HepG2 (cell line): ENCODE measurements at regions not wholly inside any gene's neighbourhood (a gene's known extent, or its start where the extent isn't known, plus 50 kb on each side); places are given as distances from the start of the nearest gene placed in this dataset.

Experiments
- DNMT1 ChIP-seq: sonication (generic); formaldehyde crosslinking; IDR thresholded peaks from 2 replicates; pipeline ENCODE4 v1.5.1; 2020; ENCODE audit warnings: mild to moderate bottlenecking, missing genetic modification reagents
- HNRNPUL1 ChIP-seq: fragments of 200-400 bp; formaldehyde crosslinking; IDR thresholded peaks from 2 replicates; pipeline ENCODE4 v1.6.1; 2017; ENCODE audit warnings: low read depth, mild to moderate bottlenecking, low read length, moderate library complexity
- ISL2 ChIP-seq: sonication (generic); formaldehyde crosslinking; IDR thresholded peaks from 2 replicates; pipeline ENCODE4 v1.5.0; 2020; ENCODE audit warnings: missing genetic modification reagents
- NR2C2 ChIP-seq: sonication (generic); formaldehyde crosslinking; IDR thresholded peaks from 2 replicates; pipeline ENCODE4 v1.4.0; 2020; ENCODE audit warnings: missing genetic modification reagents, mild to moderate bottlenecking, moderate library complexity, borderline replicate concordance
- PPARG ChIP-seq: conservative IDR thresholded peaks from 2 replicates; pipeline ENCODE4 v1.6.1; 2016; ENCODE audit warnings: missing biosample characterization, missing genetic modification reagents
- RCOR2 ChIP-seq: IDR thresholded peaks from 2 replicates; pipeline ENCODE4 v1.6.1; 2016; ENCODE audit warnings: missing biosample characterization, missing genetic modification reagents
- SOX6 ChIP-seq, 2 experiments: fragments of 450-650 bp in 1 of 2; sonication (generic) in 1 of 2; formaldehyde crosslinking in 1 of 2; IDR thresholded peaks; 2 replicates each; pipeline versions ENCODE4 v1.4.0 to v1.6.1; 2017 to 2020; ENCODE audit warnings: antibody characterized with exemption in 1 of 2, mild to moderate bottlenecking in 1 of 2, missing genetic modification reagents in 1 of 2
- TRIM24 ChIP-seq: sonication (generic); formaldehyde crosslinking; IDR thresholded peaks from 2 replicates; pipeline ENCODE4 v1.8.0; 2022; ENCODE audit warnings: mild to moderate bottlenecking, missing genetic modification reagents
- ZBTB20 ChIP-seq: sonication (generic); formaldehyde crosslinking; IDR thresholded peaks from 2 replicates; pipeline ENCODE4 v1.8.1; 2023; ENCODE audit warnings: missing genetic modification reagents, low read depth, mild to moderate bottlenecking, borderline replicate concordance
- ZFP36 ChIP-seq: fragments of 150-350 bp; IDR thresholded peaks from 2 replicates; pipeline ENCODE4 v1.6.1; 2018; ENCODE audit warnings: borderline replicate concordance, low read length, low read depth; ENCODE audit not compliant: partially characterized antibody
- ZMYM2 ChIP-seq: sonication (generic); formaldehyde crosslinking; IDR thresholded peaks from 2 replicates; pipeline ENCODE4 v1.8.0; 2022; ENCODE audit warnings: mild to moderate bottlenecking, missing genetic modification reagents
- ZMYM3 ChIP-seq: sonication (generic); formaldehyde crosslinking; IDR thresholded peaks from 2 replicates; pipeline ENCODE4 v1.5.1; 2020; ENCODE audit warnings: mild to moderate bottlenecking, missing genetic modification reagents
- ZNF124 ChIP-seq: sonication (generic); formaldehyde crosslinking; IDR thresholded peaks from 2 replicates; pipeline ENCODE4 v1.4.0; 2020; ENCODE audit warnings: missing genetic modification reagents
- ZNF431 ChIP-seq: sonication (generic); formaldehyde crosslinking; IDR thresholded peaks from 2 replicates; pipeline ENCODE4 v1.9.0; 2022; ENCODE audit warnings: missing genetic modification reagents, low read depth, mild to moderate bottlenecking, borderline replicate concordance
- ZZZ3 ChIP-seq: sonication (generic); formaldehyde crosslinking; IDR thresholded peaks from 2 replicates; pipeline ENCODE4 v1.4.0; 2020; ENCODE audit warnings: missing genetic modification reagents, mild to moderate bottlenecking, borderline replicate concordance
- TF ChIP-seq, protein P1 (sequence below): sonication (generic); formaldehyde crosslinking; IDR thresholded peaks from 2 replicates; pipeline ENCODE4 v1.4.0; 2020; ENCODE audit warnings: missing genetic modification reagents, borderline replicate concordance
- TF ChIP-seq, protein P2 (sequence below): sonication (generic); formaldehyde crosslinking; IDR thresholded peaks from 2 replicates; pipeline ENCODE4 v1.8.0; 2022; ENCODE audit warnings: mild to moderate bottlenecking, missing genetic modification reagents; ENCODE audit not compliant: insufficient replicate concordance
- TF ChIP-seq, protein P3 (sequence below): IDR thresholded peaks from 2 replicates; pipeline ENCODE4 v1.6.1; 2016; ENCODE audit warnings: mild to moderate bottlenecking
- TF ChIP-seq, protein P4 (sequence below): sonication (generic); formaldehyde crosslinking; IDR thresholded peaks from 2 replicates; pipeline ENCODE4 v1.5.1; 2020; ENCODE audit warnings: mild to moderate bottlenecking, missing genetic modification reagents

DNA sequence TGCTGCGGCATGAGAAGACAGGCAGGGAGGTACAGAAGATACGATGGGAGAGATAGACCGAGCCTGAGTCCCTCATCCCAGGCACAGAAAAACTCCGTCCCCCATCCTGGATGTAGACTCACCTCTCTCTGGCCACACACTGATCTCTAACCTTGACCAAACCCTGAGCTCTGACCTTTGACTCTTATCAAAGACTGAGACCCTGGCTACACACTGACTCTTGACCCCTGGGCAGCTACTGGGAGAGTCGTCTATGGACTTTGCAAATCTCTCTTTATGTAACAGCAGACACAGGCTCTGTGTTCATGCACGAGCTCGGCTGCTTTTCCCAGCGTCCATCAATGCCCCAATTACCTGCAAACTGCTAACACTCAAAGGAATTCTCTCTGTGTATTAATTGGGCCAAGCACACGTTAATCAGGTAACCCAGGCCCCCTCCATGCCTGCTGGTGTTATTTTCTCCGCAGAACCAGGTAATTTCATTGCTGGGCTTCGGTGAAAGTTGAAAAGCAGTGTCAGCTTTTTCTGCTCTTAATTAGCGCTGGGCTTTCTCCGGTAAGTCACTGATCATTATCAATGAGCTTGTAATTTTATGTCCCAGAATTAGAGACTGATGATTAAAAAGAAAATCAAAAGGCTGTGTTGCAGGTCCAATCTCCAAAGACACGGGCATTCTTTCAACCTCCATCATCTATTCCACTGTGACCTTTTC lies 179.4 kb upstream of the NLRP1 start (continued):
- no peak for TF ChIP-seq ZNF431 (CRISPR knock-in tag)
- TF ChIP-seq NR2C2 = peak; percentile 93
- TF ChIP-seq RCOR2 (CRISPR knock-in tag) = peak; percentile 68
- TF ChIP-seq ISL2 (CRISPR knock-in tag) = peak; percentile 69
- no peak for TF ChIP-seq HNRNPUL1
- TF ChIP-seq, protein P1, sequence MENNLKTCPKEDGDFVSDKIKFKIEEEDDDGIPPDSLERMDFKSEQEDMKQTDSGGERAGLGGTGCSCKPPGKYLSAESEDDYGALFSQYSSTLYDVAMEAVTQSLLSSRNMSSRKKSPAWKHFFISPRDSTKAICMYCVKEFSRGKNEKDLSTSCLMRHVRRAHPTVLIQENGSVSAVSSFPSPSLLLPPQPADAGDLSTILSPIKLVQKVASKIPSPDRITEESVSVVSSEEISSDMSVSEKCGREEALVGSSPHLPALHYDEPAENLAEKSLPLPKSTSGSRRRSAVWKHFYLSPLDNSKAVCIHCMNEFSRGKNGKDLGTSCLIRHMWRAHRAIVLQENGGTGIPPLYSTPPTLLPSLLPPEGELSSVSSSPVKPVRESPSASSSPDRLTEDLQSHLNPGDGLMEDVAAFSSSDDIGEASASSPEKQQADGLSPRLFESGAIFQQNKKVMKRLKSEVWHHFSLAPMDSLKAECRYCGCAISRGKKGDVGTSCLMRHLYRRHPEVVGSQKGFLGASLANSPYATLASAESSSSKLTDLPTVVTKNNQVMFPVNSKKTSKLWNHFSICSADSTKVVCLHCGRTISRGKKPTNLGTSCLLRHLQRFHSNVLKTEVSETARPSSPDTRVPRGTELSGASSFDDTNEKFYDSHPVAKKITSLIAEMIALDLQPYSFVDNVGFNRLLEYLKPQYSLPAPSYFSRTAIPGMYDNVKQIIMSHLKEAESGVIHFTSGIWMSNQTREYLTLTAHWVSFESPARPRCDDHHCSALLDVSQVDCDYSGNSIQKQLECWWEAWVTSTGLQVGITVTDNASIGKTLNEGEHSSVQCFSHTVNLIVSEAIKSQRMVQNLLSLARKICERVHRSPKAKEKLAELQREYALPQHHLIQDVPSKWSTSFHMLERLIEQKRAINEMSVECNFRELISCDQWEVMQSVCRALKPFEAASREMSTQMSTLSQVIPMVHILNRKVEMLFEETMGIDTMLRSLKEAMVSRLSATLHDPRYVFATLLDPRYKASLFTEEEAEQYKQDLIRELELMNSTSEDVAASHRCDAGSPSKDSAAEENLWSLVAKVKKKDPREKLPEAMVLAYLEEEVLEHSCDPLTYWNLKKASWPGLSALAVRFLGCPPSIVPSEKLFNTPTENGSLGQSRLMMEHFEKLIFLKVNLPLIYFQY = 0 out of 2 replicates have a peak, but pooled peaks have one; percentile 21
- TF ChIP-seq ZMYM3 (CRISPR knock-in tag) = peak; percentile 89
- TF ChIP-seq, protein P2, sequence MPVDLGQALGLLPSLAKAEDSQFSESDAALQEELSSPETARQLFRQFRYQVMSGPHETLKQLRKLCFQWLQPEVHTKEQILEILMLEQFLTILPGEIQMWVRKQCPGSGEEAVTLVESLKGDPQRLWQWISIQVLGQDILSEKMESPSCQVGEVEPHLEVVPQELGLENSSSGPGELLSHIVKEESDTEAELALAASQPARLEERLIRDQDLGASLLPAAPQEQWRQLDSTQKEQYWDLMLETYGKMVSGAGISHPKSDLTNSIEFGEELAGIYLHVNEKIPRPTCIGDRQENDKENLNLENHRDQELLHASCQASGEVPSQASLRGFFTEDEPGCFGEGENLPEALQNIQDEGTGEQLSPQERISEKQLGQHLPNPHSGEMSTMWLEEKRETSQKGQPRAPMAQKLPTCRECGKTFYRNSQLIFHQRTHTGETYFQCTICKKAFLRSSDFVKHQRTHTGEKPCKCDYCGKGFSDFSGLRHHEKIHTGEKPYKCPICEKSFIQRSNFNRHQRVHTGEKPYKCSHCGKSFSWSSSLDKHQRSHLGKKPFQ = no peak
- TF ChIP-seq ZNF124 (CRISPR knock-in tag) = 0 out of 2 replicates have a peak, but pooled peaks have one; percentile 38
- TF ChIP-seq ZFP36 = no peak
- TF ChIP-seq DNMT1 (CRISPR knock-in tag) = no peak
- TF ChIP-seq SOX6 (IDR thresholded peaks at IDR 0.05) = no peak
- peak; percentile 85 for TF ChIP-seq SOX6 (CRISPR knock-in tag; IDR thresholded peaks at IDR 0.05)
- TF ChIP-seq ZZZ3 = no peak
- peak; percentile 67; the same call in 1 of the 2 replicates for TF ChIP-seq TRIM24 (CRISPR knock-in tag)
- peak; percentile 94 for TF ChIP-seq ZMYM2
- TF ChIP-seq, protein P3, sequence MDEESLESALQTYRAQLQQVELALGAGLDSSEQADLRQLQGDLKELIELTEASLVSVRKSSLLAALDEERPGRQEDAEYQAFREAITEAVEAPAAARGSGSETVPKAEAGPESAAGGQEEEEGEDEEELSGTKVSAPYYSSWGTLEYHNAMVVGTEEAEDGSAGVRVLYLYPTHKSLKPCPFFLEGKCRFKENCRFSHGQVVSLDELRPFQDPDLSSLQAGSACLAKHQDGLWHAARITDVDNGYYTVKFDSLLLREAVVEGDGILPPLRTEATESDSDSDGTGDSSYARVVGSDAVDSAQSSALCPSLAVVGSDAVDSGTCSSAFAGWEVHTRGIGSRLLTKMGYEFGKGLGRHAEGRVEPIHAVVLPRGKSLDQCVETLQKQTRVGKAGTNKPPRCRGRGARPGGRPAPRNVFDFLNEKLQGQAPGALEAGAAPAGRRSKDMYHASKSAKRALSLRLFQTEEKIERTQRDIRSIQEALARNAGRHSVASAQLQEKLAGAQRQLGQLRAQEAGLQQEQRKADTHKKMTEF (CRISPR knock-in tag) = peak; percentile 75
- TF ChIP-seq PPARG (CRISPR knock-in tag) = peak; percentile 79; the same call in 1 of the 2 replicates
- TF ChIP-seq, protein P4, sequence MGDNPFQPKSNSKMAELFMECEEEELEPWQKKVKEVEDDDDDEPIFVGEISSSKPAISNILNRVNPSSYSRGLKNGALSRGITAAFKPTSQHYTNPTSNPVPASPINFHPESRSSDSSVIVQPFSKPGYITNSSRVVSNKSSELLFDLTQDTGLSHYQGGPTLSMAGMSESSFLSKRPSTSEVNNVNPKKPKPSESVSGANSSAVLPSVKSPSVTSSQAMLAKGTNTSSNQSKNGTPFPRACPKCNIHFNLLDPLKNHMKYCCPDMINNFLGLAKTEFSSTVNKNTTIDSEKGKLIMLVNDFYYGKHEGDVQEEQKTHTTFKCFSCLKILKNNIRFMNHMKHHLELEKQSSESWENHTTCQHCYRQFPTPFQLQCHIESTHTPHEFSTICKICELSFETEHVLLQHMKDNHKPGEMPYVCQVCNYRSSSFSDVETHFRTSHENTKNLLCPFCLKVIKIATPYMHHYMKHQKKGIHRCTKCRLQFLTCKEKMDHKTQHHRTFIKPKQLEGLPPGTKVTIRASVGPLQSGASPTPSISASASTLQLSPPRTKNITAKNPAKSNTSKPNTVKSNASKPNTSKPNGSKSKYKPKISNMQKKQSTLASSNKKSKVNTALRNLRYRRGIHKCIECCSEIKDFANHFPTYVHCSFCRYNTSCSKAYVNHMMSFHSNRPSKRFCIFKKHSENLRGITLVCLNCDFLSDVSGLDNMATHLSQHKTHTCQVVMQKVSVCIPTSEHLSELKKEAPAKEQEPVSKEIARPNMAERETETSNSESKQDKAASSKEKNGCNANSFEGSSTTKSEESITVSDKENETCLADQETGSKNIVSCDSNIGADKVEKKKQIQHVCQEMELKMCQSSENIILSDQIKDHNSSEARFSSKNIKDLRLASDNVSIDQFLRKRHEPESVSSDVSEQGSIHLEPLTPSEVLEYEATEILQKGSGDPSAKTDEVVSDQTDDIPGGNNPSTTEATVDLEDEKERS (CRISPR knock-in tag) = peak; percentile 85; the same call in 1 of the 2 replicates
- peak; percentile 56; the same call in 1 of the 2 replicates for TF ChIP-seq ZBTB20 (CRISPR knock-in tag)
